Right lobe of liver (tissue), 4 donors: ENCODE measurements at regions not wholly inside any gene's neighbourhood (a gene's known extent, or its start where the extent isn't known, plus 50 kb on each side); places are given as distances from the start of the nearest gene placed in this dataset.

Experiments
- CTCF ChIP-seq, 4 donors: fragments of 200-600 bp in 3 of 4; fragments of 450-650 bp in 1 of 4; IDR thresholded peaks; one replicate each; pipeline versions ENCODE4 v1.5.1 to v1.8.0; 2016 to 2022; ENCODE audit warnings: antibody characterized with exemption in 4 of 4, mild to moderate bottlenecking in 2 of 4
- POLR2A ChIP-seq: fragments of 450-650 bp; IDR thresholded peaks from one replicate; pipeline ENCODE4 v1.6.1; 2017; ENCODE audit warnings: antibody characterized with exemption, mild to moderate bottlenecking
- donor health status: DM: no; HTN: no; CAD: no.
- donor health status: DM: no; HTN: no; CAD: no.
- donor health status: DM: no; HTN: yes; CAD: no.

GRCh38 chr6:9745476-9745875, 669.4 kb downstream of the TFAP2A start:
- TF ChIP-seq CTCF (IDR thresholded peaks at IDR 0.05) (no peak), POLR2A (no peak)
